Effector CD4-positive, alpha-beta T cell (primary cell): ENCODE measurements at regions not wholly inside any gene's neighbourhood (a gene's known extent, or its start where the extent isn't known, plus 50 kb on each side); places are given as distances from the start of the nearest gene placed in this dataset.
"Not testable (repeated sequence)": the region's sequence is repeated elsewhere in the genome, so short reads cannot be mapped to it uniquely, and the experiment has no call there.

Experiments used
- DNase-seq: peaks from one replicate; pipeline ENCODE4 v3.0.0-alpha.2; 2020

DNA sequence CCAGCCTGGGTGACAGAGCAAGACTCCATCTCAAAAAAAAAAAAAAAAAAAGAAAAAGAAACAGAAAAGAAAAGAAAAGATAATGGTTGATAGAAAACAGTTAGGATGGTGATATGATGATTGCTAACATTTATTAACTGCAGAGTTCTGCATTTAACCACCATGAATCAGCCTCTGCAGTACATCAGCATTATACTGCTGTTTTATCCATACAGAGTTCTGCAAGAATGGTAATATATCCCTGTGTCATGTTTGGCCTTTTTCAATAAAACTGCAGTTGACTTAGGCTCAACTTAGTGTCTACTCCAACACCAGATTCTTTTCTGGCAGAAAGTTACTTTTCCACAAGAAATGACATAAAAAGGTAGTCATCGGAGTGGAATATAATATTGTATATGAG lies 62.6 kb downstream of the DUSP6 start:
- no peak for DNase-seq

DNA sequence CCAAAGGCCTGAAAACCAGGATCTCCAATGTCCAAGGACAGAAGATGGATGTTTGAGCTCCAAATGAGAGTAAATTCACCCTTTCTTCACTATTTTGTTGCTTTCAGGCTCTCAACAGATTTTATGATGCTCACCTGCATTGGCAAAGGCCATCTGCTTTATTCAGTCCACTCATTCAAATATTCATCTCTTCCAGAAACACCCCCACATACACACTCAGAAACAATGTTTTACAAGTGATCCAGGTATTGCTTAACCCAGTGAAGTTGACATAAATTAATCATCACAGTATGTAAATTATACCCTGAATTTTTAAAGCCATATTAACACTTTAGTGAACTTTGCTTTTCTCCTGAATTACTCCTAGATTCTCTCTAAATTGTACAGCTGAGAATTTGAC lies 63.3 kb downstream of the DUSP6 start:
- DNase-seq = no peak

DNA sequence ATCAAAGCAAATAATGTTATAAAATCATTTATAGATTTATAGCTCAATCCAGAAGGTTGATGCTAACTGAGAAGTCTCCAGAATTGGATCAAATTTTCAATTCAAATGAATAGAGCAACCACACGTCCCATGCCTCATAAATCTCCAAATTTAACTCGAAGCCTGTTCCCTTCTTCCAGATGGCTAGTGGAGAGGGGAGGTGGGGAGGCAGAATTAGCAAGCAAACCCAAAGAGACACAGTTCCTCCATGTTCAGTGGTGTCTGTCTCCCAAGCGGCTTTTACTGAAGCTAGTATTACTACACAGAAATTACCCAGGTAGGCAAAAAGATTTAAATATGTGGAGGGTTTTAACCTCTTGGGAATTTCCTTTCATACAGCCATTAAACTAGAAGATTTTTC lies 65.8 kb downstream of the DUSP6 start:
- no peak for DNase-seq

DNA sequence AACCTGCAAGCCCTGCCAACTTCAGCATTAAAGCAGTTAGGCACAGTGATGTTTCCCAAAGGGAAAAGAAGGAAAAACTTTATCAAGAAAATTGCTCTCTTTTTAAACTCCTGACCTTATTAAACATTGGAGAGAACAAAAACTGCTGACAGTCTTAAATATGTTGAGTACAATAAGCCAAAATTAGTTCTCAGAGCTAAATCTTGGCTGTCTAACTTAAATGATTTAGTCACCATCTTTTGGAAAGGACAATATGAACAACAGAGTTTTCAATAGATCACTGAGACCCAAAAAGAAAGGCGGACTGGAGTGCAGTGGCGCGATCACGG lies 70.8 kb downstream of the DUSP6 start:
- DNase-seq = no peak

DNA sequence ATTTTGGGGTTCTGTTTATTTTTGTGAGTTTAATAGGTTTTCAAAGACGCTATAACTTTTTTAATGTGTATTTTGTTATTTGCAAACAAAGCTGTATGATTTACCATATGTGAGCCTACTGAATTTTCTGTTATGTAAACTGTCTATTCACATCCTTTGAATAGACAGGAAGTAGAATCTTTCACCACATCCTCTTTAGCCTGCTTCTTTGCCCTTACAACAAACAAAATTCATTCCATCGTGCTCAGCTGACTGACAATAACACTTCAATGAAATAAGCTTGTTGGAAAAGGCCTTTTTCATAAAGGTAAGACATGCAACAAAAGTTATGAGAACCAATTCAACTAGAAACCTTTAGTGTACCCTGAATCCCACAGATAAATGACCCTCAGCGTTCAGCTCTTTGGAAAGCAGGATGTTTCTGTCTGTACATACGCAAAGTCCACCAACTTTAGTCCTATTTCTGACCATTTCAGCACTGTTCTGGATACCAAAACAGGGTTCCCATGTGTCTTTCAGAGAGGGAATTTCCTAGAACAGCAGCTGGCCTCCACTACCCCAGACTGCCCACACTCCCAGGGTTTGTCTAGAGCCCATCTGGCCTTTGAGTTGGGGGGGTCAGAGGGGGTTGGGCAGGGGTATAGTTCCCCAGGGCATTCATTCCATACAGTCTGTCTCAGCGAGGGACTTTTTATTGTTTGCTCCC lies 71.3 kb downstream of the DUSP6 start:
- no peak for DNase-seq

DNA sequence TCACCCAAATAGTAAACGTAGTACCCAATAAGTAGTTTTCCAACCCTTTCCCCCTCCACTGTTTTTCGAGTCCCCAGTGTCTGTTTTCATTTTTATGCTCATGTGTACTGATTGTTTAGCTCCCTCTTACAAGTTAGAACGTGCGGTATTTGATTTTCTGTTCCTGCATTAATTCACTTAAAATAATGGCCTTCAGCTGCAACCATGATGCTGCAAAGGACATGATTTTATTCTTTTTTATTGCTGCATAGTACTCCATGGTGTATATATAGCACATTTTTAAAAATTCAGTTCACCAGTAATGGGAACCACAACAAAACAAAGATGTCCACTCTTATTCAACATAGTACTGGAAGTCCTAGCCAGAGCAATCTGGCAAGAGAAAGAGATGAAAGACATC lies 72.8 kb downstream of the DUSP6 start:
- DNase-seq = no peak

DNA sequence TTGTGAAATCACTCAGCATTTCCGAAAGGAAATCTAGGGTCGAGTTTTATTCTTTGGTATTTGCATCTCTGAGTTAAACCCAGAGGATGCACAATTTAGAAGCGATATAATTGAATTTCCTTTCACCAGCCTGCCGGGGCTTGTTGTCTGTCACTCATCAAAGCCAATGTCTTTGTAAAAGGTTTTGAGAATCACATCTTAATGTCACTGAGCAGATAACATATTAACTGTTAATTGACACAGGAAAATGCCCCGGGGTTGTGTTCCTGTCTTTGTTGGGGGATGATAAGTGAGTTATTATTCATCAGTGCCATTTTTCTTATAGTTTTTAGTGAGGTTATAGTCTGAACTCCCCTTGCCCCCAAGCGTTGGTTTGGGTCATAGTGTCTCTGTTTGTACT lies 73.4 kb downstream of the DUSP6 start:
- no peak for DNase-seq

GRCh38 chr12:89278169-89278568 lies 74.1 kb downstream of the DUSP6 start:
- no peak for DNase-seq

GRCh38 chr12:89276860-89277259 lies 75.4 kb downstream of the DUSP6 start:
- no peak for DNase-seq

GRCh38 chr12:89273525-89273924 lies 78.8 kb downstream of the DUSP6 start:
- no peak for DNase-seq

DNA sequence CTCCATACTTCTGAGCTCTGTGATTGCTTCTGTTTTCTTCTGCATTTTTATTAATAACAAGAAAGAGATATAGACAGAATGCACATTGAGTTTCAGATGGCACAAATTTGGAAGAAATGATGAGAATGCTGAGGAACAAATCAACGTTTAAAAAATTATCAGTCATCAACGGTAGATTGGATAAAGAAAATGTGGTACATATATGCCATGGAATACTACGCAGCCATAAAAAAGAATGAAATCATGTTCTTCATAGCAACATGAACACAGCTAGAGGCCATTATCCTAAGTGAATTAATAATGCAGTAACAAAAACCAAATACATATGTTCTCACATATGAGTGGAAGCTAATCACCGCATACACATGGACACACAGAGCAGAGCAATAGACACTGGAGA lies 81.8 kb downstream of the DUSP6 start:
- DNase-seq = no peak

GRCh38 chr12:89269174-89269573 lies 83.1 kb downstream of the DUSP6 start:
- no peak for DNase-seq

- DNase-seq = no peak
These were observed 84.9 kb downstream of the DUSP6 start for GRCh38 chr12:89267404-89267803.

DNA sequence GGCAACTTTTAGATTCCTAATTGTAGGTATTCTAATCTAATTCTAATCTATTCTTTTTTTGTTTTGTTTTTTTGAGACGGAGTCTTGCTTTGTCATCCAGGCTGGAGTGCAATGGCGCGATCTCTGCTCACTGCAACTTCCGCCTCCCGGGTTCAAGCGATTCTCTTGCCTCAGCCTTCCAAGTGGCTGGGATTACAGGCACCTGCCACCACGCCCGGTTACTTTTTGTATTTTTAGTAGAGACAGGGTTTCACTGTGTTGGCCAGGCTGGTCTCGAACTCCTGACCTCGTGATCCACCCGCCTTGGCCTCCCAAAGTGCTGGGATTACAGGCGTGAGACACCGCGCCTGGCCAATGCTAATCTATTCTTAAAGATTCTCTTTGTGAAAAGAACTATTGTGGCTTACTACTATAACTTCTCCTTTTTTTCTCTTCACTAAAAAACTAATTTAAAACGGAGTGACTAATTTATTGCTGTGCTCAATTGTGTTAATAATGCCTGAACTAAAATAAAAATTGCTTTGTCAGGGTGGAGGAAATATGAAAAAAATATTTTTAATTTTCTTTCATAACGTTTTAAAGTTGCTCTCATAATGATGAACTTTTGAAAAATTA lies 85.6 kb downstream of the DUSP6 start:
- DNase-seq = not testable (repeated sequence)

- DNase-seq = no peak
These were observed 87.5 kb downstream of the DUSP6 start for GRCh38 chr12:89264837-89265236.

DNA sequence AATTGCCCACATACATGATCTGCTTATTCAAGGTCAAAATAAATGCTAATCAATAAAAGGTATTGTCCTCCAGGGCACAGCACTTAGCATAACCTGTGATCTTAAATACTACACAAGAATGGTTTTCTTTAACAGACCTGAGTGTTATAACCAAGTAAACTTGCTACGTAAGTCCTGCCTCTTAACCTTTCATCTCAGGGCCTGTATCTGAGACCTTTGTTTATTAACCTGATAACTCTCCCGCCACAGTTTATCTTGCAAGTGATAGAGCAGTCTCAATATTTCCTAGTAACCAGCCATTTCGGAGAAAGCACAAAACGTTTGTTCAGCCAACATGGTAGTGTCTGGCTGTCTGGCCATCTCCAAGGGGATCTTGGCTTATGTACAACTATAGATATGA lies 88.4 kb downstream of the DUSP6 start:
- no peak for DNase-seq

GRCh38 chr12:89262855-89263552 lies 89.3 kb downstream of the DUSP6 start:
- DNase-seq = no peak

GRCh38 chr12:89261982-89262381 lies 90.3 kb downstream of the DUSP6 start:
- no peak for DNase-seq

- DNase-seq = no peak
These were observed 91.3 kb downstream of the DUSP6 start for GRCh38 chr12:89260841-89261637.

GRCh38 chr12:89259821-89260220 lies 92.5 kb downstream of the DUSP6 start:
- no peak for DNase-seq

DNA sequence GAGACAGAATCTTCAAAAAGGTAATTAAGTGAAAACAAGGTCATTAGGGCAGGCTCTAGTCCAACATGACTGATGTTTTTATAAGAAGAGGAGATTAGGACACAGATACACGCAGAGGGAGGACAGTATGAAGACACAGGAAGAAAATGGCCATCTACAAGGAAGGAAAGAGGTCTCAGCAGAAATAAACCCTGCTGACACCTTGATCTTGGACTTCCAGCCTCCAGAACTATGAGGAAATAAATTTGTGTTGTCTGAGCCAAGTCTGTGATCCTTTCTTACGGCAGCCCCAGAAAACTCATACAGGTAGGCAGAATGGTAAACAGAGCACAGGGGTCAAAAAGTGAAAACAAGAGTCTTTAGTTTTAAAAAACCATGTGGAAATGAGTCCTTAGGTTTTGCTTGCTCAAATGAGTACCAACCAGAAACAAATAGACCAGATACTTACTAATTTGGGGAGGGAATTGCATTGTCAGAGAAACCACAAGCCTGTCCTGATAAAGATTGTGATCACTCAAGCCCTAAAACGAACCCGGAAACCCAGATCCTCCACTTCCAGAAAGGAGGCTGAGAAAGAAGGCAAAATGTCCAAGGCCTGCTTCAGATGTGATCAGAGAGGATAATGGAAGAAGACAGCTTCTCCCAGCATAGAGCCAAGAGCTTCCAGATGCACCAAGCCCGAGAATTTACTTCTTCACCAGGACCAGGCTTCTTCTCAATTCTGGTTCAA lies 93.9 kb downstream of the DUSP6 start:
- no peak for DNase-seq

DNA sequence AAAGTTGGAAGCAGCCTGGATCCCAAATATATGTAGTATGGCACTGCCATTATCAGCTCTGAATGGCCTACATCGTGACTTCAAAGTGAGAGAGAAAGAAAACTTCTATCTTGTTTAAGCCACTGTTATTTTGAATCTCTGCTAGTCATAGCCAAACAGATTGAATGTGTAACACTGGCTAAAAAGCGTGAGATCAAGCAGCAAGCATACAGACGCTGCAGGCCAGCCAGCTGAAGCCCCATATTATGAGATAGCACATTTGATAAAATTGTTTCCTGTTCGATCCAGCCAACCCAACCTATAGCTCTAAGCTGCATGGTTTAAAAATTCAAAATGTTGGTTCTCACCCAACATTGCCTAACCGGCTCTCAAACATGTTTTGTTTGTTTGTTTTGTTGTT lies 95.0 kb downstream of the DUSP6 start:
- no peak for DNase-seq

DNA sequence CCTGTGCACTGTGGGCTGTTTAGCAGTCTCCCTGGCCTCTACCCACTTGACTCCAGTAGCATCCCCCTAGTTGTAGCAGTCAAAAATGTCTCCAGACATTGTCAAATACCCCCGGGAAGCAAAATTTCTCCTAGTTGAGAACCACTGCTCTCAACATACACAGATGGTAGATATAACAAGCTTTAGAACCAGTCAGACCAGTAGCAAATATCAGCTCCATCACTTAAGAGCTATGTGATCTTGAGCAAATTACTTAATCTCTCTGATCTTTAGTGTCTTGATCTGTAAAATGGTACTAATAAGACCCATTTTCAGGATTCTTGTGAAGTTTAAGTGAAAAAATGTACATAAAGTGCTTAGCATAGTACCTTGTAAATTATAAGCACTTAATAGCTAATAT lies 96.2 kb downstream of the DUSP6 start:
- DNase-seq = no peak
